Thyroid gland (tissue), 4 donors: ENCODE measurements at regions not wholly inside any gene's neighbourhood (a gene's known extent, or its start where the extent isn't known, plus 50 kb on each side); places are given as distances from the start of the nearest gene placed in this dataset.

Experiments
- DNase-seq, 2 donors: peaks; one replicate each; pipeline ENCODE4 v3.0.0-alpha.2; 2019
- H3K27ac ChIP-seq, 3 donors: fragments of 200-600 bp; sonication (generic); 1 replicate in 2 of 3; 2 replicates in 1 of 3; pipeline ENCODE4 v1.5.1; 2016 to 2019; ENCODE audit warnings: mild to moderate bottlenecking in 1 of 3, moderate library complexity in 1 of 3
- H3K27me3 ChIP-seq: fragments of 200-600 bp; sonication (generic); one replicate; pipeline ENCODE4 v1.5.1; 2019
- H3K36me3 ChIP-seq, 2 donors: fragments of 200-600 bp; sonication (generic); one replicate each; pipeline ENCODE4 v1.5.1; 2016 to 2019
- H3K4me1 ChIP-seq, 2 donors: fragments of 200-600 bp; sonication (generic); one replicate each; pipeline ENCODE4 v1.5.1; 2017 to 2019
- H3K4me3 ChIP-seq, 3 donors: fragments of 200-600 bp; sonication (generic); replicated peaks in 1 of 3; 1 replicate in 2 of 3; 2 replicates in 1 of 3; pipeline ENCODE4 v1.5.1; 2016; ENCODE audit warnings: mild to moderate bottlenecking in 1 of 3
- H3K9me3 ChIP-seq: fragments of 200-600 bp; sonication (generic); one replicate; pipeline ENCODE4 v1.5.1; 2017
- CTCF ChIP-seq, 6 experiments: fragments of 200-600 bp in 3 of 6; fragments of 450-650 bp in 3 of 6; sonication (generic) in 3 of 6; IDR thresholded peaks; one replicate each; pipeline ENCODE4 v1.5.1; 2016 to 2019; ENCODE audit warnings: antibody characterized with exemption in 6 of 6, mild to moderate bottlenecking in 2 of 6, inconsistent platforms in 1 of 6, moderate library complexity in 1 of 6
- POLR2A ChIP-seq, 2 donors: fragments of 450-650 bp; IDR thresholded peaks; one replicate each; pipeline ENCODE4 v1.6.1; 2017; ENCODE audit warnings: antibody characterized with exemption in 2 of 2, mild to moderate bottlenecking in 2 of 2, moderate library complexity in 1 of 2
- WGBS, 2 donors: methylation state at CpG; one replicate each; pipeline ENCODE4 v1.1.5; 2017; 5-methylcytosine and 5-hydroxymethylcytosine counted together
- intact Hi-C: fragments of 100-400 bp; cut with DNase I; formaldehyde crosslinking; loops from one replicate; pipeline ENCODE4 v1.15.1; 2023

- 88 to 96% methylated on average over 2 of the region's 2 CpGs for WGBS, 2 donors
- H3K36me3 ChIP-seq: no peaks in the 10 kb centered on the region
- intact Hi-C loops: no loop called here
- H3K27me3 ChIP-seq: no peaks in the 10 kb centered on the region
- peaks cover 8 to 9% of the 10 kb centered on the region in 2 donors for H3K4me1 ChIP-seq
- H3K4me3 ChIP-seq: no peak overlapping the region
- TF ChIP-seq POLR2A (IDR thresholded peaks at IDR 0.05) (no peak), CTCF (IDR thresholded peaks at IDR 0.05) (no peak)
- H3K27ac ChIP-seq: no peak overlapping the region
- no peaks in the 10 kb centered on the region for H3K9me3 ChIP-seq
- no peak for DNase-seq
Observed at GRCh38 chr13:33512880-33513554, 227.5 kb upstream of the STARD13 start.

- Histone ChIP-seq H3K9me3 (no peaks in the 10 kb centered on the region), H3K4me3 (no peak overlapping the region), H3K4me1 (peaks cover 7 to 9% of the 10 kb centered on the region in 2 donors), H3K27ac (no peak overlapping the region), H3K36me3 (no peaks in the 10 kb centered on the region), H3K27me3 (no peaks in the 10 kb centered on the region)
- no peak for TF ChIP-seq POLR2A (IDR thresholded peaks at IDR 0.05)
- no peak for TF ChIP-seq CTCF (IDR thresholded peaks at IDR 0.05)
- intact Hi-C loops: no loop called here
- WGBS, 2 donors: 83 to 86% methylated on average over 4 of the region's 4 CpGs
- DNase-seq: no peak
Observed at GRCh38 chr13:33514362-33514761, 228.8 kb upstream of the STARD13 start.

- no peak overlapping the region for H3K27ac ChIP-seq
- DNase-seq: no peak
- H3K9me3 ChIP-seq: no peaks in the 10 kb centered on the region
- no peaks in the 10 kb centered on the region for H3K27me3 ChIP-seq
- H3K4me1 ChIP-seq: peaks cover 0 to 9% of the 10 kb centered on the region in 2 donors
- intact Hi-C loops: no loop called here
- H3K4me3 ChIP-seq: no peak overlapping the region
- no peaks in the 10 kb centered on the region for H3K36me3 ChIP-seq
- 89 to 90% methylated on average over 3 of the region's 3 CpGs for WGBS, 2 donors
- no peak for TF ChIP-seq POLR2A (IDR thresholded peaks at IDR 0.05)
- TF ChIP-seq CTCF (IDR thresholded peaks at IDR 0.05): no peak
Observed at GRCh38 chr13:33515146-33515545, 229.6 kb upstream of the STARD13 start.

GRCh38 chr13:33518452-33518851 lies 232.9 kb upstream of the STARD13 start:
- no peak overlapping the region for H3K27ac ChIP-seq
- TF ChIP-seq POLR2A (IDR thresholded peaks at IDR 0.05) (no peak), CTCF (IDR thresholded peaks at IDR 0.05) (no peak)
- H3K4me1 ChIP-seq: peaks cover 0 to 2% of the 10 kb centered on the region in 2 donors
- intact Hi-C loops: no loop called here
- no peak for DNase-seq
- no peaks in the 10 kb centered on the region for H3K36me3 ChIP-seq
- no peak overlapping the region for H3K4me3 ChIP-seq
- WGBS, 2 donors: 82 to 87% methylated on average over 2 of the region's 2 CpGs
- H3K9me3 ChIP-seq: no peaks in the 10 kb centered on the region
- no peaks in the 10 kb centered on the region for H3K27me3 ChIP-seq

- no peak overlapping the region for H3K4me3 ChIP-seq
- no peaks in the 10 kb centered on the region for H3K36me3 ChIP-seq
- no peaks in the 10 kb centered on the region for H3K9me3 ChIP-seq
- DNase-seq: no peak
- WGBS, 2 donors: 92 to 94% methylated on average over 8 of the region's 8 CpGs
- no peak for TF ChIP-seq CTCF (IDR thresholded peaks at IDR 0.05)
- no peak for TF ChIP-seq POLR2A (IDR thresholded peaks at IDR 0.05)
- H3K4me1 ChIP-seq: peaks cover 0 to 10% of the 10 kb centered on the region in 2 donors
- intact Hi-C loops: no loop called here
- no peak overlapping the region for H3K27ac ChIP-seq
- H3K27me3 ChIP-seq: no peaks in the 10 kb centered on the region
Observed at GRCh38 chr13:33519561-33520467, 234.3 kb upstream of the STARD13 start.
